Pancreas (tissue), 10 donors: ENCODE measurements at regions not wholly inside any gene's neighbourhood (a gene's known extent, or its start where the extent isn't known, plus 50 kb on each side); places are given as distances from the start of the nearest gene placed in this dataset.

Experiments
- ATAC-seq, 4 donors: fragments of 200-7000 bp; cut with Tn5 transposase; one replicate each; pipeline versions ENCODE4 v1.8.0 to v1.9.1; 2020; ENCODE audit warnings: mild to moderate bottlenecking in 4 of 4, moderate library complexity in 4 of 4
- DNase-seq, 6 donors: peaks; one replicate each; pipeline ENCODE4 v3.0.0-alpha.2; 2020
- FAIRE-seq: peaks from 2 replicates; lab custom pipeline; 2012; peaks lifted over from hg19 to GRCh38; lab: Jason Lieb, UNC
- H3K27ac ChIP-seq, 4 donors: fragments of 200-600 bp; sonication (generic); 1 replicate in 3 of 4; 2 replicates in 1 of 4; pipeline versions ENCODE4 v1.5.0 to v1.8.0; 2020
- H3K27me3 ChIP-seq, 4 donors: fragments of 200-600 bp; one replicate each; pipeline ENCODE4 v1.8.0; 2021
- H3K36me3 ChIP-seq, 3 donors: fragments of 200-600 bp; sonication (generic) in 1 of 3; one replicate each; pipeline versions ENCODE4 v1.5.0 to v1.8.0; 2020 to 2021
- H3K4me1 ChIP-seq, 3 donors: fragments of 200-600 bp; one replicate each; pipeline ENCODE4 v1.8.0; 2021
- H3K4me3 ChIP-seq, 4 donors: fragments of 200-600 bp; sonication (generic) in 2 of 4; one replicate each; pipeline versions ENCODE4 v1.5.0 to v1.8.0; 2020 to 2021
- H3K9me3 ChIP-seq, 4 donors: fragments of 200-600 bp; one replicate each; pipeline ENCODE4 v1.8.0; 2021
- WGBS, 2 donors: extraction: QIAGEN DNeasy Blood & Tissue Kit; methylation state at CpG; one replicate each; pipeline ENCODE4 v1.1.7; 2013; 5-methylcytosine and 5-hydroxymethylcytosine counted together
- intact Hi-C, 3 donors: fragments of 100-400 bp; cut with DNase I; formaldehyde crosslinking; loops; one replicate each; pipeline versions ENCODE4 v1.11.1 to v1.14.2; 2022
- TF ChIP-seq, protein P1 (sequence below), 4 donors: fragments of 200-600 bp; sonication (generic) in 3 of 4; IDR thresholded peaks; one replicate each; pipeline versions ENCODE4 v1.5.0 to v1.8.0; 2021; ENCODE audit warnings: antibody characterized with exemption in 4 of 4
- donor health status: healthy with polysubstance abuse.
- donor health status: DM: no; HTN: no; CAD: no; lungs with moderate emphysema.
- donor health status: DM: no; HTN: no; CAD: no.
- donor health status: control.
- donor health status: control.
- donor health status: Bipolar disorder and iron deficiency.
- donor health status: DM: yes; HTN: yes; CAD: no.
- donor health status: DM: no; HTN: no; CAD: no.
- donor health status: DM: no; HTN: no; CAD: no.
- donor health status: DM: yes; HTN: yes; CAD: no.

DNA sequence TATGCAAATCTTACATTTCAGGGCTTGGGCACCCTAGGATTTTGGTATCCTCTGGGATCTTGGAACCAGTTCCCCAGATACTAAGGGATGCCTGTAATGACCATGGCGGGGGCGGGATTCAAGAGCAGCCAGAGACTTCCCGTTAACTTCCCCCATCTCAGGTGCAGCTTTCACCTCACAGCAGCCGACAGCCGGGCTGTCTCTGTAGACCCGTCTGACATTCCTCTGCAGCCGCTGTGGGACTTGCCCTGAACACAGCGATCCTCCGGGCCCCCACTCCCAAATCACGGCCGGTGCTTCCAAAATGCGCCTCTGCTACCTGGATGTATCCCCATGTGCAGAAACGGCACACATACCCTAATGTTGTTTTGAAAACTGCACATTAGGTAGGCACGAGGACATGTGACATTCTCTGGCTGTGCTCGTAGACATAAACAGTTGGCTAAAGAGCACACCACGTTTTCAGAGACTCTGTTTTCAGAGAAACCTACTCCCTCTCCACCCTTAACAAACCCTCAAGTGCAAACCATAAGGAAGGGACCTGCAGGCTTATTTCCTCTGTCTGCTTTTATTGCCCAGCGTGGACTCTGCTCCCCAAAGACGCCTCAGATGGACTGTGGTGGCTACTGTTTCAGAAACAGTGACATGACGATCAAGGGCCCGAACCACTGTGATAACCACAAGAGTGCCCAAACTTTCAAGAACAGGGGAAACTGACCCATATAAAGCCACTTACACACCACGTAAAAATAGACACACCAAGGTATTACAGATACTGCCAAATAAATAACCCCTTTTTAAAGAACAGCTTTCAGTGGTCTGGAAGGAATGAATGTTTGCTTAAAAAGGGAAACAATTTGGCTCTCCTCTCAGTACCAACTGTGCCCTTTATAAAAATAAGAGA is 72.9 kb upstream of the FOXC1 start:
- ATAC-seq (no peak), DNase-seq (no peak), FAIRE-seq (no peak)
- no peaks in the 10 kb centered on the region for H3K36me3 ChIP-seq
- H3K4me1 ChIP-seq, result no peaks in the 10 kb centered on the region
- no peak overlapping the region for H3K27ac ChIP-seq
- H3K27me3 ChIP-seq, result no peaks in the 10 kb centered on the region
- intact Hi-C loops, result no loop called here
- 63 to 74% methylated on average over 21 of the region's 21 CpGs for WGBS, 2 donors
- TF ChIP-seq, protein P1, sequence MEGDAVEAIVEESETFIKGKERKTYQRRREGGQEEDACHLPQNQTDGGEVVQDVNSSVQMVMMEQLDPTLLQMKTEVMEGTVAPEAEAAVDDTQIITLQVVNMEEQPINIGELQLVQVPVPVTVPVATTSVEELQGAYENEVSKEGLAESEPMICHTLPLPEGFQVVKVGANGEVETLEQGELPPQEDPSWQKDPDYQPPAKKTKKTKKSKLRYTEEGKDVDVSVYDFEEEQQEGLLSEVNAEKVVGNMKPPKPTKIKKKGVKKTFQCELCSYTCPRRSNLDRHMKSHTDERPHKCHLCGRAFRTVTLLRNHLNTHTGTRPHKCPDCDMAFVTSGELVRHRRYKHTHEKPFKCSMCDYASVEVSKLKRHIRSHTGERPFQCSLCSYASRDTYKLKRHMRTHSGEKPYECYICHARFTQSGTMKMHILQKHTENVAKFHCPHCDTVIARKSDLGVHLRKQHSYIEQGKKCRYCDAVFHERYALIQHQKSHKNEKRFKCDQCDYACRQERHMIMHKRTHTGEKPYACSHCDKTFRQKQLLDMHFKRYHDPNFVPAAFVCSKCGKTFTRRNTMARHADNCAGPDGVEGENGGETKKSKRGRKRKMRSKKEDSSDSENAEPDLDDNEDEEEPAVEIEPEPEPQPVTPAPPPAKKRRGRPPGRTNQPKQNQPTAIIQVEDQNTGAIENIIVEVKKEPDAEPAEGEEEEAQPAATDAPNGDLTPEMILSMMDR (IDR thresholded peaks at IDR 0.05), result no peak
- H3K9me3 ChIP-seq, result no peaks in the 10 kb centered on the region
- H3K4me3 ChIP-seq, result no peak overlapping the region

DNA sequence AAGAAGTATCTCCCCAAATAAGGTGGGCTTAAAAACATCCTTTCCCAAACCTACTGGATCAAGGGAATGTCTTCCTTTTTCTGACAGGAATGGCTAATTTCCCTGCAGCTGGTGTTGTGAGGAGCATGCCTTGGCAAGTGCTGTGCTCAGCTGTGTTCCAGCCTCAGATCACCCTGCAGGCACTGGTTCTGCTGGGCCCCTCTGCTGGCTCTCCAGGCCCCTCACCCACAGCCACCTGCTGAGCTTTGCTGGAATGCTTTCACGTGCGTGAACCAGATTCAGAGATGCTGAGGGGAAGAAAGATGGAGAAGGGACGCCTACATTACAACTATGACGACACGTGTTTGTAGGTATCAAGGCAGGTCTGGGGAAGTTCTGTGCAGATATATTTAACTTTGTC is 71.3 kb upstream of the FOXC1 start:
- ATAC-seq (no peak), FAIRE-seq (no peak), DNase-seq (no peak)
- WGBS, 2 donors, result 81 to 82% methylated on average over 5 of the region's 5 CpGs
- TF ChIP-seq, protein P1 (IDR thresholded peaks at IDR 0.05), result no peak
- Histone ChIP-seq H3K36me3 (no peaks in the 10 kb centered on the region), H3K27ac (no peak overlapping the region), H3K27me3 (no peaks in the 10 kb centered on the region), H3K4me1 (no peaks in the 10 kb centered on the region), H3K4me3 (no peak overlapping the region), H3K9me3 (no peaks in the 10 kb centered on the region)
- intact Hi-C loops, result no loop called here

DNA sequence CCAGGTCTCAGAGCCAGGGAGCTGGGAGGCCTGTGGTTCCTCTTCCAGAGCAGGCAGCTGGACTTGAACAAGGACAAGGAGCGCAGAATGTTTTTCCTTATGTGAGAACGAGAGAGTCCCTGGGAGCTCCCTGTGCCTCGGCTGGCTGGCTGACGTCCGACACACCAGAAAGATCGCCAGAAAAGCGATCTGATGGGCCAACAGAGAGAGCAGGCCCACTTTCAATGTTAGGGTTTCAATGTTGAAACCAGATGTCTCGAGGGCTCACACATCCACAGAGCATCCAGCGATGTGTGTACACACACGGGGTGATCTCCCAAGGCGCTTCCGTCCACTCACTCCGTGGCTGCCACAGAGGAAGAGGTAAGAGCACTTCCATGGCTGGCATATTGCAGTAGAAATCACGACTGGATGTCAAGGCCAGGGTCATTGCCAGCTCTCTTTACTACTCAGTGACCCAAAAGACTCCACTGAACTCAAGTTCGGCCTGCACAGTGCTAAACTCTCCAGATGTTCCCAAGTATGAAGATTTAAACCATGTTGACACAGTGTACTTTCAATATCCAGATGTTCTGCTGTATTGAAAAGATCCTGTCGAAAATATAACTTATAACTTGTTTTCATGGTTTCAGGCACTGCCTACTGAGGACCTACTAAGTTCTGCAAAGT is 70.8 kb upstream of the FOXC1 start:
- Histone ChIP-seq H3K4me3 (no peak overlapping the region), H3K27me3 (no peaks in the 10 kb centered on the region), H3K4me1 (no peaks in the 10 kb centered on the region), H3K9me3 (no peaks in the 10 kb centered on the region), H3K36me3 (no peaks in the 10 kb centered on the region), H3K27ac (no peak overlapping the region)
- FAIRE-seq (no peak), ATAC-seq (no peak), DNase-seq (no peak)
- intact Hi-C loops, result no loop called here
- TF ChIP-seq, protein P1 (IDR thresholded peaks at IDR 0.05), result no peak
- WGBS, 2 donors, result 85 to 89% methylated on average over 16 of the region's 16 CpGs

DNA sequence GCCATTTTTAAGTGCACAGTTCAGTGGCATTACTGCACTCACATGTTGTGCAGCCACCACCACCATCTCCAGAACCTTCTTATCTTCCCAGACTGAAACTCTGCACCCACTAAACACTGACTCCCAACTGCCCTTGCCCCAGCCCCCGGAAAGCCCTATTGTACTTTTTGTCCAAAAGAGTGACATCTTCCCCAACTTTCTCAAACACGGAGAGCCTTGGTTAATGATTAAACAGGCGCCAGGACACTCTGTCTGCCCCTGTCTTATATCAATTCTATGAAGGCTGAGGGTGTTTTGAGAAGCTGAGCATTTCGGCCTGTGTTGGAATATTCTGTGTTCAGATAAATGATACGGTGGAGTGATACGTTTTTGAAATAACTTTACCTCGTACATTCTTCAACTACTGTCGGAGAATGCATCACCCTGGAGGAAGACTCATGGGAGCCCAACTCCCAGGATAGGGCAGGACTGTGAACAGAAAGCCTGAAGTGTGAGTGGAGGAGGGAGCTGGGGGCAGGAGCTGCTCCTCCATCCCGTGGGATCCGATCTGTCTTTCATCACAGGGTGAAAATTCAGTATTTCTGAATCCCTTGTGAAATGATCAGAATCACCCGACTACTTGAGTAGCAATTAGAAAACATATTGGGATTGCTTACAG is 68.7 kb upstream of the FOXC1 start:
- Histone ChIP-seq H3K9me3 (no peaks in the 10 kb centered on the region), H3K27me3 (no peaks in the 10 kb centered on the region), H3K4me3 (no peak overlapping the region), H3K36me3 (no peaks in the 10 kb centered on the region), H3K27ac (no peak overlapping the region), H3K4me1 (no peaks in the 10 kb centered on the region)
- TF ChIP-seq, protein P1 (IDR thresholded peaks at IDR 0.05), result no peak
- intact Hi-C loops, result no loop called here
- ATAC-seq (no peak), DNase-seq (no peak), FAIRE-seq (no peak)
- WGBS, 2 donors, result 48 to 56% methylated on average over 11 of the region's 11 CpGs
